ENCODE measurements at regions not wholly inside any gene's neighbourhood (a gene's known extent, or its start where the extent isn't known, plus 50 kb on each side); places are given as distances from the start of the nearest gene placed in this dataset.

GRCh38 chr14:42533476-42533875 lies 926.8 kb downstream of the LRFN5 start:
- TF ChIP-seq CTCF (IDR thresholded peaks at IDR 0.05) (no peak), POLR2AphosphoS5 (IDR thresholded peaks at IDR 0.05; ENCODE audit: low read depth, low read length) (no peak), FOXM1 (IDR thresholded peaks at IDR 0.05; ENCODE audit: low read depth) (no peak), RFX5 (IDR thresholded peaks at IDR 0.05; ENCODE audit: low read length) (no peak)

All from SK-N-SH (cell line).